Choroid plexus epithelial cell (primary cell): ENCODE measurements at regions not wholly inside any gene's neighbourhood (a gene's known extent, or its start where the extent isn't known, plus 50 kb on each side); places are given as distances from the start of the nearest gene placed in this dataset.

Experiments used
- DNase-seq: peaks from one replicate; pipeline ENCODE4 v3.0.0-alpha.2; 2010; ENCODE audit warnings: low read depth
- H3K4me3 ChIP-seq: 2 replicates; pipeline ENCODE4 v1.5.1; 2011; ENCODE audit warnings: low read depth, mild to moderate bottlenecking, control low read depth, low read length, moderate library complexity
- CTCF ChIP-seq: conservative IDR thresholded peaks from 2 replicates; pipeline ENCODE4 v1.5.1; 2011; ENCODE audit warnings: low read depth, mild to moderate bottlenecking, control low read depth, inconsistent platforms, low read length, moderate library complexity

GRCh38 chr1:177589166-177589565, 380.7 kb downstream of the SEC16B start:
- TF ChIP-seq CTCF, result no peak
- no peak overlapping the region for H3K4me3 ChIP-seq
- no peak for DNase-seq

GRCh38 chr1:177586429-177586828, 383.4 kb downstream of the SEC16B start:
- no peak for TF ChIP-seq CTCF

GRCh38 chr1:177585302-177586220, 384.3 kb downstream of the SEC16B start:
- no peak overlapping the region for H3K4me3 ChIP-seq
- no peak for TF ChIP-seq CTCF
- DNase-seq, result no peak

More at GRCh38 chr1:177586429-177586828, 383.4 kb downstream of the SEC16B start:
- DNase-seq, result peak; percentile 60
- H3K4me3 ChIP-seq, result no peak overlapping the region

GRCh38 chr1:177573901-177574300, 396.0 kb downstream of the SEC16B start:
- H3K4me3 ChIP-seq, result no peak overlapping the region
- no peak for DNase-seq
- no peak for TF ChIP-seq CTCF

GRCh38 chr1:177571485-177572076, 398.3 kb downstream of the SEC16B start:
- DNase-seq, result peak; percentile 13
- no peak for TF ChIP-seq CTCF
- no peak overlapping the region for H3K4me3 ChIP-seq

- no peak for DNase-seq
- no peak for TF ChIP-seq CTCF
- H3K4me3 ChIP-seq, result no peak overlapping the region
These were observed 398.8 kb downstream of the SEC16B start for GRCh38 chr1:177571076-177571475.
